ENCODE measurements at regions not wholly inside any gene's neighbourhood (a gene's known extent, or its start where the extent isn't known, plus 50 kb on each side); places are given as distances from the start of the nearest gene placed in this dataset.

DNA sequence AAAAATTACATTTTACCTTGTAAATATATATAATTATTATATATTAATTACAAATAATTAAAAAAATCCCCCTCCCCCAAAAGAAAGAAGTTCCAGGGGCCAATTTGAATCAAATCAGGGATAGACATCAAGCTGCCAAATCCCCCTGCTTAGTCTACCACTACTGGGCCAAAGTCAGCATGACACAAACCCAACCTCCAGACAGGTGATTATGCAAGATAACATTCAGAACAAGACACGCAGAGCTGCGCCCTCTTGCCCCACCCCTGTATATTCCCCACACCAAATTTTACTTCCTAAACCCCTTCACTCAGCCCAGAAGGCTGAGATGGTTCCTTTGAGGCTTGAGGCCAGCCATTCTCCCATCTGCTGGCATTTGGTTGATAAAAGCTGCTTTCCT lies 2059.1 kb upstream of the CDH6 start:
- TF ChIP-seq CTCF (IDR thresholded peaks at IDR 0.05; ENCODE audit: low read depth, low read length) (no peak), POLR2A (IDR thresholded peaks at IDR 0.05; ENCODE audit: extremely low read depth, insufficient read length) (no peak), MAX (IDR thresholded peaks at IDR 0.05; ENCODE audit: low read depth, low read length) (no peak), MYC (IDR thresholded peaks at IDR 0.05; ENCODE audit: low read depth, low read length) (no peak)
